ENCODE measurements at regions not wholly inside any gene's neighbourhood (a gene's known extent, or its start where the extent isn't known, plus 50 kb on each side); places are given as distances from the start of the nearest gene placed in this dataset.

DNA sequence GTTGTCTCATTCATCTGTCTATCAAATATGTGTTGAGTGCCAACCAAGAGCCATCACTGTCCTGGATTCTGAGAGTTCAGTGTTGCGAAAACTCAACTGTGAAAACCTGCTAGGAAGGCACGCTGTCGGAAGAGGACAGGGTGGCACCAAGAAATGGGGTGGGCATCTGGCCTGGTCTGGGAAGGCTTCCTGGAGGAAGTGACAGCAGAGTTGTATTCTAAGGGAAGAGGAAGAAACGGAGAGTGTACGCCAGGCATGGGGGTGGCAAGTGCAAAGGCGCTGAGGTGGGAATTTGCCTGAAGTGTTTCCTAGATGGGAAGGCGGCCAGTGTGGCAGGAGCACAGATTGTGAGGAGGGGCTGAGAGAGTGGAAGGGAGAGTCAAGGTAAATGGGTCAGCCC, 91.2 kb downstream of the ANKRD60 start:
- H3K27me3 ChIP-seq (ENCODE audit: control insufficient read depth, insufficient read depth, low read length): peaks cover 25% of the 10 kb centered on the region
- no peak overlapping the region for H3K56ac ChIP-seq (ENCODE audit: extremely low read depth, insufficient read depth, low read length)
- TF ChIP-seq NFE2L2 (IDR thresholded peaks at IDR 0.05; ENCODE audit: low read depth, low read length): no peak
- TF ChIP-seq CTCF (conservative IDR thresholded peaks at IDR 0.05; ENCODE audit: low read depth, low read length): no peak
- TF ChIP-seq MXI1 (IDR thresholded peaks at IDR 0.05; ENCODE audit: borderline replicate concordance, low read depth, low read length): no peak
- TF ChIP-seq POLR2A (IDR thresholded peaks at IDR 0.05; ENCODE audit: low read depth, low read length): no peak
- TF ChIP-seq, protein P1, sequence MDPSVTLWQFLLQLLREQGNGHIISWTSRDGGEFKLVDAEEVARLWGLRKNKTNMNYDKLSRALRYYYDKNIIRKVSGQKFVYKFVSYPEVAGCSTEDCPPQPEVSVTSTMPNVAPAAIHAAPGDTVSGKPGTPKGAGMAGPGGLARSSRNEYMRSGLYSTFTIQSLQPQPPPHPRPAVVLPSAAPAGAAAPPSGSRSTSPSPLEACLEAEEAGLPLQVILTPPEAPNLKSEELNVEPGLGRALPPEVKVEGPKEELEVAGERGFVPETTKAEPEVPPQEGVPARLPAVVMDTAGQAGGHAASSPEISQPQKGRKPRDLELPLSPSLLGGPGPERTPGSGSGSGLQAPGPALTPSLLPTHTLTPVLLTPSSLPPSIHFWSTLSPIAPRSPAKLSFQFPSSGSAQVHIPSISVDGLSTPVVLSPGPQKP (IDR thresholded peaks at IDR 0.05; ENCODE audit: borderline replicate concordance, low read depth, low read length): no peak
- no peak for TF ChIP-seq SMC3 (IDR thresholded peaks at IDR 0.05; ENCODE audit: low read depth, low read length)
- TF ChIP-seq BHLHE40 (IDR thresholded peaks at IDR 0.05; ENCODE audit: low read depth, low read length): no peak
- no peak for TF ChIP-seq RAD21 (IDR thresholded peaks at IDR 0.05; ENCODE audit: low read length)
- no peak for TF ChIP-seq MAFK (IDR thresholded peaks at IDR 0.05; ENCODE audit: low read depth, low read length)
- no peak for TF ChIP-seq CHD1 (IDR thresholded peaks at IDR 0.05; ENCODE audit: low read depth, low read length)
- TF ChIP-seq FOS (IDR thresholded peaks at IDR 0.05; ENCODE audit: low read depth, low read length): no peak
- TF ChIP-seq MAZ (IDR thresholded peaks at IDR 0.05; ENCODE audit: borderline replicate concordance, low read depth, low read length): no peak
- no peak for TF ChIP-seq CEBPB (IDR thresholded peaks at IDR 0.05; ENCODE audit: low read depth, low read length)
- no peak for TF ChIP-seq RCOR1 (IDR thresholded peaks at IDR 0.05; ENCODE audit: insufficient replicate concordance, low read length)
- no peak for TF ChIP-seq USF2 (IDR thresholded peaks at IDR 0.05; ENCODE audit: low read depth, low read length)
- no peak for TF ChIP-seq RFX5 (IDR thresholded peaks at IDR 0.05; ENCODE audit: low read depth, low read length)
- in situ Hi-C loops (cut with MboI; ENCODE audit: low sequenced_read_pairs): no loop called here
- H3K4me1 ChIP-seq (ENCODE audit: control insufficient read depth, insufficient read depth, low read length): no peaks in the 10 kb centered on the region
- H3K79me1 ChIP-seq (ENCODE audit: low read depth in 1 of 2, low read length in 2 of 2): no peaks in the 10 kb centered on the region
- H2BK120ac ChIP-seq (ENCODE audit: low read depth, low read length): no peak overlapping the region
- no peaks in the 10 kb centered on the region; the same call in 1 of the 2 replicates for H4K20me1 ChIP-seq (ENCODE audit: insufficient read depth, low read length)
- no peak overlapping the region for H3K18ac ChIP-seq (ENCODE audit: low read depth, low read length)
- H4K8ac ChIP-seq (ENCODE audit: low read depth in 2 of 2, low read length in 2 of 2): no peak overlapping the region
- H3K9ac ChIP-seq (ENCODE audit: low read depth, low read length): no peak overlapping the region
- H2AK5ac ChIP-seq (ENCODE audit: low read depth, low read length): no peak overlapping the region
- no peaks in the 10 kb centered on the region for H3K9me3 ChIP-seq (ENCODE audit: control insufficient read depth, insufficient read depth, low read length)
- intact Hi-C loops (cut with micrococcal nuclease): no loop called here
- ChIA-PET CTCF (no interaction called here), POLR2A (ENCODE audit: unreplicated experiment) (no interaction called here)
- no peak overlapping the region for H3K4ac ChIP-seq (ENCODE audit: low read depth, low read length)
- H2AFZ ChIP-seq (replicated peaks; ENCODE audit: low read length, poor library complexity): no peak overlapping the region
- H2BK20ac ChIP-seq (ENCODE audit: low read depth, low read length): no peak overlapping the region
- H4K91ac ChIP-seq (ENCODE audit: insufficient read depth, low read depth, low read length): no peak overlapping the region
- DNase-seq: no peak
- WGBS, 2 experiments (ENCODE audit: extremely low coverage in 2 of 2, insufficient read length in 1 of 2): 89% methylated on average over 3 of the region's 7 CpGs; no CpG with 5 or more reads in 1 of the 2 experiments
- no peak overlapping the region for H3K4me2 ChIP-seq (ENCODE audit: low read depth, low read length)
- no peaks in the 10 kb centered on the region for H3K36me3 ChIP-seq (ENCODE audit: control insufficient read depth, insufficient read depth, low read length)
- H3K23ac ChIP-seq (ENCODE audit: low read depth, low read length): no peak overlapping the region
- dilution Hi-C loops (cut with HindIII; ENCODE audit: low sequenced_read_pairs, unreplicated experiment): no loop called here
- no TSS peak for BruUV-seq (replicated peaks)
- no peak overlapping the region for H2BK5ac ChIP-seq (ENCODE audit: low read depth, low read length, poor library complexity, severe bottlenecking)
- H2BK15ac ChIP-seq (ENCODE audit: low read depth, low read length): no peak overlapping the region
- H3K9me1 ChIP-seq (ENCODE audit: insufficient read depth, low read length): no peaks in the 10 kb centered on the region
- no peak overlapping the region for H3K14ac ChIP-seq (replicated peaks; ENCODE audit: low read depth, low read length)
- H3K27ac ChIP-seq (ENCODE audit: insufficient read depth, low read length): no peak overlapping the region
- ATAC-seq (ENCODE audit: low read depth): no peak
- no peak overlapping the region for H3K4me3 ChIP-seq (ENCODE audit: insufficient read depth, low read depth, low read length)
- no peak overlapping the region for H2AK9ac ChIP-seq (replicated peaks; ENCODE audit: low read depth, low read length, poor library complexity)
- H4K5ac ChIP-seq (ENCODE audit: low read depth, low read length): no peak overlapping the region

Data from IMR-90 (cell line).